Epithelial cell of esophagus (primary cell): ENCODE measurements at regions not wholly inside any gene's neighbourhood (a gene's known extent, or its start where the extent isn't known, plus 50 kb on each side); places are given as distances from the start of the nearest gene placed in this dataset.

Source experiments
- DNase-seq: peaks from one replicate; pipeline ENCODE4 v3.0.0; 2010; ENCODE audit warnings: low read depth
- H3K4me3 ChIP-seq: 2 replicates; pipeline ENCODE4 v1.5.1; 2011; ENCODE audit warnings: mild to moderate bottlenecking, low read length, control low read depth
- TF ChIP-seq, protein P1 (sequence below): IDR thresholded peaks from 2 replicates; pipeline ENCODE4 v1.5.1; 2011; ENCODE audit warnings: low read depth, mild to moderate bottlenecking, low read length, control low read depth, inconsistent platforms; ENCODE audit not compliant: insufficient read depth; ENCODE audit errors: missing control alignments

DNA sequence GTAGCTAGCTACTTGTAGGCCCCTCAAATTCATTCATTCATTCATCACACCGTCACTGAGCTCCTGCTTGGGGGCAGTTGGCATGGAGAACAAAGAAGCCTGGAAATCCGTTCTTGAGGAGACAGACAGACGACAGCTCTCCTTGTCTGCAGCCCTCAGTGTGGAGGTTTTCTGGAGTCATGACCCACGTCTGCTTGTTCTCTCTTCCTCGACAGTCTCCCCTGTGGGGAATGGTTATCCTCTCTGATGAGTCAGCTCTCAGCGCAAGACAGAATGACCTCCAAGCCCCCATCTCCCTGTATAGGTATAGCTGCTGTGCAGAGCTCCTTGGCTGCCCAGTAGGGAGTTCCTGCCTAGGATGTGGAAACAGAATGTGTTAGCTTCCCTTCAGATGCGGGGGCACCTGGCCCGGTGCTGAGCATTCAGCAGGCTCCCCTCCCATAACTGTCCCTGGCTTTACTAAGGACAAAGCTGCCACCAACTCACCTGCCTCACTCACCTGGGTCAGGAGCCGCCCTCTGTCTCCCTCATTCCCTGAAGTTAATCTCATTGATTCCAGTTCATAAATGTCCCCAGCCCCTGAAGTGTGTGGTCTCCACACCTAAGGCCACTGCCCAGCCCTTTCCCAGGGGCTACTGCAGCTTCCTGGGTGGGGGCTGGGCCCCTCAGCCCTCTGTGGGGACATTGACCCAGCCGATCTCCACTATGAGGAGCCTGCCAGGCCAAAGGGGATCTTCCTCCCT is 124.7 kb downstream of the ACKR3 start:
- DNase-seq, result no peak
- no peak overlapping the region for H3K4me3 ChIP-seq
- TF ChIP-seq, protein P1, sequence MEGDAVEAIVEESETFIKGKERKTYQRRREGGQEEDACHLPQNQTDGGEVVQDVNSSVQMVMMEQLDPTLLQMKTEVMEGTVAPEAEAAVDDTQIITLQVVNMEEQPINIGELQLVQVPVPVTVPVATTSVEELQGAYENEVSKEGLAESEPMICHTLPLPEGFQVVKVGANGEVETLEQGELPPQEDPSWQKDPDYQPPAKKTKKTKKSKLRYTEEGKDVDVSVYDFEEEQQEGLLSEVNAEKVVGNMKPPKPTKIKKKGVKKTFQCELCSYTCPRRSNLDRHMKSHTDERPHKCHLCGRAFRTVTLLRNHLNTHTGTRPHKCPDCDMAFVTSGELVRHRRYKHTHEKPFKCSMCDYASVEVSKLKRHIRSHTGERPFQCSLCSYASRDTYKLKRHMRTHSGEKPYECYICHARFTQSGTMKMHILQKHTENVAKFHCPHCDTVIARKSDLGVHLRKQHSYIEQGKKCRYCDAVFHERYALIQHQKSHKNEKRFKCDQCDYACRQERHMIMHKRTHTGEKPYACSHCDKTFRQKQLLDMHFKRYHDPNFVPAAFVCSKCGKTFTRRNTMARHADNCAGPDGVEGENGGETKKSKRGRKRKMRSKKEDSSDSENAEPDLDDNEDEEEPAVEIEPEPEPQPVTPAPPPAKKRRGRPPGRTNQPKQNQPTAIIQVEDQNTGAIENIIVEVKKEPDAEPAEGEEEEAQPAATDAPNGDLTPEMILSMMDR, result no peak

DNA sequence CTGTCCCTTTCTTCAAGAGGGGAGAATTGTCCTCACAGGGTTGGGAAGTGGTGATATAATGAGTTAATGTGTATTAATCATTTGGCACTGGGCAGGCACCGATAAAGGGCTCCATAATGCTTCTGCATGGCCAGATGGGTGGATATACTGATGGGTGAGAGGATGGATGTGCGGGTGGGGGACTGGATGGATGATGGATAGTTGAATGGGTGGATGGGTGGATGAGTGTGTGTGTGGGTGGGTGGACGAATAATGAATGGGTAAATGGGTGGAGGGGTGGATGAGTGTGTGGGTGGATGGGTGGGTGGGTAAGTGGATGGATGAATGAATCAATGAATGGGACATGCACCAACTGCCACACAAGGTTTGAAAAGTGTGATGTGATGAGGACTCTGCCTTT is 127.2 kb downstream of the ACKR3 start:
- DNase-seq, result no peak
- TF ChIP-seq, protein P1, result no peak
- H3K4me3 ChIP-seq, result no peak overlapping the region

DNA sequence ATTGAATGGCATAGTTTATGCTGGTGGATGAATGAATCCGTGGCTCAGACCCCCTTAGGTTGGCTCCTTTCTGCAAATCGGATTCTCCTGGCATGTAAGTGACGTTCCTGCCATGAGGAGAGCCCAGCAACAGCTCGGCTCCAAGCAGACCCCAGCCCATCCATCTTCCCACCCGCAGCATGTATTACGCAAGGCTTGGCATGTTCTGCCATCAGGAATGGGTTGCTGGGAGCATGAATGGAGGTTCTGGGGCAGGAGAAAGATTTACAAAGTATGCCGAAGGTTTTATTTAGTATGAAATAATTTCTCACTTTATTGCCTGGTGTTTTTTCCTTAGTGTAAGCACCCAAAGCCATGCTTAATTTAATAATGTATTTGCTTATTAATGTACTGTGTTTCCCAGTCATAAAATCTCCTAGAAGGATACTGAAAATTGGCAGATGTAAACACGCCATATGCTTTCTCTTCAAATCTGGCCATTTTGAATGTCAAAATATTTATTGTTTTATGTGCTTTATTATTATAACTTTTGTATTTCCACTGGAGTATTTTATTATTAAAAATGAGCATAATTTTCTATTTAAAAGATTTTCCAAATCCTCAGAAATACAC is 128.5 kb downstream of the ACKR3 start:
- no peak for DNase-seq
- TF ChIP-seq, protein P1, result no peak
- no peak overlapping the region for H3K4me3 ChIP-seq

DNA sequence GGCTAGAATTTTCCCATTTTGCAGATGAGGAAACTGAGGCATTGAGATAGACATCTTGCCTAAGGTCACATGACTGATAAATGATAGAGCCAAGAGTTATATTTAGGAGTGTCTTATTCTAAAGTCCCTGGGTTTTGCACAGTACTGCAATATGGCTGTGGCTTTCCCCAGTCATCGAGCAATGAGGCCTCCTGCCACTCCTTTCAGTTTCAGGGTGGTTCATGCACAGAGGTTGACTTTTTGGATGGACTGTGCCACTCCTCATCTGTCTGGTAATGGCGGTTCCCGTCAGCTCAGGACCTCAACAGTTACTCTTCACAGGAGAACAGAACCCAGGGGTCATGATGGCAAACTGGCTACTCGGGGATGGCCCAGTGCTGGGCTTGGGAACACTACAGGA is 131.1 kb downstream of the ACKR3 start:
- no peak overlapping the region for H3K4me3 ChIP-seq
- TF ChIP-seq, protein P1, result no peak
- DNase-seq, result no peak

DNA sequence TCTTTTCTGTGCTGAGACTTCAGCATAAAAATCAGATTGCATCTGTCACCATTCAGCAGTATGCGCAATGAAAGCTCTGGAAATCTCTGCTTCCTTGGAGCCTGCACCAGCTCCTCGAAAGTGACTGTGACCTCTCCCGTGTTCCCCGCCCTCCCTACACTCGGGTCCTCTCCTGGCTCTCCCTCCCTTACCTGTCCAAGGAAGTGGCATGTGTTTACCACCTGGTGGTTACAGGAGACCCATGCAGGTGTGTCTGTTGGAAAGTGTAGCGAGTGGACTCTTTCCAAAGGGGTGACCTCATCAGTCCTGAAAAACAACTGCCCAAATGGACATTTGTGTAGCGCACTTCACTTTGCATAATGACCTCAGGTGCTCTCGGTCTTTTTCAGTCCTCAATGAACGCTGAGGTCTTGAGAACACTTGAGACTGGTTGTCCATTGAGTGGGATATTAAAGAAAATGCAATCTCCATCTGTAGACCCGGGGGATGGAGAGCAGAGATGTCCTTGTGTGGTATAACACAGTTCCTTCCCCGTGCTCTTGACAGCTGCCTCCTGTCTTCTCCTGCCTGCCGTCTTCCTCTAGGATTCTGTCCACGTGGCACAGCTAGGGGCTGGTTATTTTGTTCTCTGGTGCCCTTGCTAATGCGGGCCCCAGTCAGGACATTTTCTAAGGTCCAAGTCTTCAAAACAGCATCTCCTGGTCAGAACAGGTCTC is 133.2 kb downstream of the ACKR3 start:
- DNase-seq, result no peak
- no peak overlapping the region for H3K4me3 ChIP-seq
- TF ChIP-seq, protein P1, result no peak

DNA sequence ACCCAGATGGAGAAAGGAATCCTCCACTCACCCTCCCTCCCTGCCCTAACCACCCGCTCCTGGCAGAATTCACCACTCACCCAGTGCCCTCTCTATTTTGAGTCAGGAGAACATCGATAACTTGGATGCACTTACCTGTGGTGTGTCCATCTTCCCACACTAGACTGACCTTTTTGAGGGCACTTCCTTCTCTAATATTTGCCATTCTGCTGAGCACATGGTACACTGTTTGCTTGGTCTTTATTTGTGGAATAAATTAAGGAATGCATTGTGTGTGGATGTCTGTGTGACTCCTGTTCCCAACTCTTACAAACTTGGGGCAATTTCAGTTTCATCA is 133.7 kb downstream of the ACKR3 start:
- TF ChIP-seq, protein P1, result no peak
- no peak for DNase-seq

More for the DNA sequence above, 133.7 kb downstream of the ACKR3 start:
- H3K4me3 ChIP-seq, result no peak overlapping the region
